SH-SY5Y (cell line): ENCODE measurements at regions not wholly inside any gene's neighbourhood (a gene's known extent, or its start where the extent isn't known, plus 50 kb on each side); places are given as distances from the start of the nearest gene placed in this dataset.
A peak's percentile ranks its signal among the peaks of the same experiment; 100 is the strongest.

Experiments used
- GATA2 ChIP-seq: IDR thresholded peaks from 2 replicates; pipeline ENCODE4 v1.6.1; 2011; ENCODE audit warnings: mild to moderate bottlenecking, low read depth, low read length
- GATA3 ChIP-seq: IDR thresholded peaks from 2 replicates; pipeline ENCODE4 v1.6.1; 2011; ENCODE audit warnings: low read depth, mild to moderate bottlenecking, low read length, moderate library complexity

DNA sequence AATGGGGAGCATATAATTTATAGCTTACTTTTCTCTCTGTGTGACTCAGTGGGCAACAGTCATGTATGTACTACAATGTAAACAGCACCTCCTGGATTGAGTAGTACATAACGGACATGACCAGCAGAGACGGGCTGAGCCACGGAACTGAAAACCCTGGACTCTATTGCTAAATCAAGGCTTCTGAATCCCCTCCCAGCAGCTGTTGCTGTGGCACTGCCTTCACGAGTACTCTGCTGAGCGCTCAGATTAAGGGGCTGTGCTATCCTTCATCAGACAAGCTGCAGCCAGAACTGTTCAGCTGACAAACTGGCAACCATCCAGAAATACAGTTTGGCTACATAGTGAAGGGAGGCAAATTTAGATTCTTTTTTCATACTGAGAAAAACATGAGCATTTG lies 131.3 kb upstream of the CCDC180 start:
- no peak for TF ChIP-seq GATA3
- peak; percentile 73 for TF ChIP-seq GATA2
